ENCODE measurements at regions not wholly inside any gene's neighbourhood (a gene's known extent, or its start where the extent isn't known, plus 50 kb on each side); places are given as distances from the start of the nearest gene placed in this dataset.

DNA sequence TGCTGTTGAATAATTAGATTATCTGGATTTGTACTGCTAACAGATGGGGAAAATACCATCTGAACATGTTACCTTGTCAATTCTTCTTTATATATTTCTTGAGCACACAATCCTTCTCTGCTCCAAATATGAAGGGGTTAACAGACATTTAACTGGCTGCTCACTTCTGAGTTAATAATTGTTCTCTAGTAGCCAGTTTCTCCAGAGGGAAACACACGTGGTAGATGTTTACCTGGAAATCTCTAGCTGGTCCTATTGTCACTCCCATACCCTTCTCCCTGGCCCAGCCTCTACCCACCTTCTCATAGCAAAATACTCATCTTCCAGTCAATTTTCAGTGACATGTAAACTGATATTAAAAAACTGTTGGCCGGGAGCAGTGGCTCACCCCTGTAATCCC, 101.5 kb upstream of the ZNF462 start:
- no peak overlapping the region for H2AFZ ChIP-seq (ENCODE audit: low read length)
- no peaks in the 10 kb centered on the region; a peak in 1 of 5 replicates for H3K9me3 Mint-ChIP-seq
- H3K23me2 ChIP-seq (ENCODE audit: insufficient read length, low read depth, low read length, poor library complexity, severe bottlenecking), result no peaks in the 10 kb centered on the region
- no peak overlapping the region for H4K91ac ChIP-seq (ENCODE audit: insufficient read length, low read depth, low read length)
- no peak overlapping the region for H3K18ac ChIP-seq (ENCODE audit: insufficient read length, low read depth, low read length)
- no peak overlapping the region for H3K4ac ChIP-seq (ENCODE audit: low read depth, low read length)
- H3K27me3 Mint-ChIP-seq (ENCODE audit: low read depth), result peaks cover 3% of the 10 kb centered on the region; the same call in 1 of the 2 replicates
- H3K56ac ChIP-seq (ENCODE audit: insufficient read length, low read depth, low read length), result no peak overlapping the region
- no peak overlapping the region for H2BK5ac ChIP-seq (ENCODE audit: insufficient read length, low read length)
- no peak overlapping the region for H3K27ac Mint-ChIP-seq
- no peaks in the 10 kb centered on the region for H3K9me3 ChIP-seq (ENCODE audit: control insufficient read depth, low read depth, low read length)
- H3K27ac ChIP-seq (ENCODE audit: insufficient read length, low read depth, low read length), result no peak overlapping the region
- H3T11ph ChIP-seq (ENCODE audit: low read length), result no peak overlapping the region
- no peaks in the 10 kb centered on the region for H4K20me1 ChIP-seq (ENCODE audit: control insufficient read depth, insufficient read depth, insufficient read length)
- no peak overlapping the region for H4K5ac ChIP-seq (ENCODE audit: insufficient read length, low read depth, low read length)
- H2AK5ac ChIP-seq (ENCODE audit: insufficient read length, low read length), result no peak overlapping the region
- H2BK20ac ChIP-seq (ENCODE audit: low read depth, low read length, poor library complexity, severe bottlenecking), result no peak overlapping the region
- no peak overlapping the region for H4K8ac ChIP-seq (replicated peaks; ENCODE audit: insufficient read length, low read depth, low read length)
- no peaks in the 10 kb centered on the region for H3K27me3 ChIP-seq (ENCODE audit: insufficient read depth, low read length)
- H3K4me2 ChIP-seq (ENCODE audit: insufficient read depth, insufficient read length, low read length), result no peak overlapping the region
- H3K9ac ChIP-seq (ENCODE audit: extremely low read depth, insufficient read length, low read length), result no peak overlapping the region
- H3K4me1 ChIP-seq (ENCODE audit: insufficient read depth, low read length), result no peaks in the 10 kb centered on the region; the same call in 1 of the 2 replicates
- DNase-seq, result no peak
- peaks cover 0 to 5% (median 0%) of the 10 kb centered on the region in 3 experiments; a peak in 2 of 7 replicates for H3K36me3 Mint-ChIP-seq (ENCODE audit: insufficient read depth in 1 of 3, low read depth in 3 of 3)
- WGBS (ENCODE audit: extremely low coverage, insufficient read length, low lambda C conversion rate), result no CpG with 5 or more reads among the region's 2 CpGs
- H3K4me3 Mint-ChIP-seq, result no peak overlapping the region
- no peak overlapping the region for H2BK15ac ChIP-seq (ENCODE audit: low read depth, low read length)
- peaks cover 19 to 25% of the 10 kb centered on the region in 2 experiments for H3K4me1 Mint-ChIP-seq
- H3K79me1 ChIP-seq (ENCODE audit: insufficient read depth, low read depth, low read length, poor library complexity, severe bottlenecking), result no peaks in the 10 kb centered on the region
- no peak overlapping the region for H2BK120ac ChIP-seq (ENCODE audit: low read depth, low read length, poor library complexity, severe bottlenecking)
- H3K14ac ChIP-seq (ENCODE audit: insufficient read depth, low read length), result no peak overlapping the region
- no peak overlapping the region for H2BK12ac ChIP-seq (ENCODE audit: insufficient read length, low read depth, low read length)
- H3K23ac ChIP-seq (ENCODE audit: insufficient read length, low read depth, low read length), result no peak overlapping the region
- TF ChIP-seq, protein P1, sequence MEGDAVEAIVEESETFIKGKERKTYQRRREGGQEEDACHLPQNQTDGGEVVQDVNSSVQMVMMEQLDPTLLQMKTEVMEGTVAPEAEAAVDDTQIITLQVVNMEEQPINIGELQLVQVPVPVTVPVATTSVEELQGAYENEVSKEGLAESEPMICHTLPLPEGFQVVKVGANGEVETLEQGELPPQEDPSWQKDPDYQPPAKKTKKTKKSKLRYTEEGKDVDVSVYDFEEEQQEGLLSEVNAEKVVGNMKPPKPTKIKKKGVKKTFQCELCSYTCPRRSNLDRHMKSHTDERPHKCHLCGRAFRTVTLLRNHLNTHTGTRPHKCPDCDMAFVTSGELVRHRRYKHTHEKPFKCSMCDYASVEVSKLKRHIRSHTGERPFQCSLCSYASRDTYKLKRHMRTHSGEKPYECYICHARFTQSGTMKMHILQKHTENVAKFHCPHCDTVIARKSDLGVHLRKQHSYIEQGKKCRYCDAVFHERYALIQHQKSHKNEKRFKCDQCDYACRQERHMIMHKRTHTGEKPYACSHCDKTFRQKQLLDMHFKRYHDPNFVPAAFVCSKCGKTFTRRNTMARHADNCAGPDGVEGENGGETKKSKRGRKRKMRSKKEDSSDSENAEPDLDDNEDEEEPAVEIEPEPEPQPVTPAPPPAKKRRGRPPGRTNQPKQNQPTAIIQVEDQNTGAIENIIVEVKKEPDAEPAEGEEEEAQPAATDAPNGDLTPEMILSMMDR (conservative IDR thresholded peaks at IDR 0.05), result no peak
- H3K79me2 ChIP-seq (ENCODE audit: insufficient read depth, low read length), result no peaks in the 10 kb centered on the region

All from H9 (cell line).